Stimulated activated naive CD8-positive, alpha-beta T cell treated with anti-CD3 and anti-CD28 coated beads, Interleukin-15, Interleukin-2, amounts not matched to agents 100 ng/mL and 50 ng/mL, for 24 hours (primary cell): ENCODE measurements at regions not wholly inside any gene's neighbourhood (a gene's known extent, or its start where the extent isn't known, plus 50 kb on each side); places are given as distances from the start of the nearest gene placed in this dataset.

Source experiments
- H3K27ac Mint-ChIP-seq: one replicate; pipeline ENCODE4 v1.8.0; 2021; ENCODE audit warnings: mild to moderate bottlenecking, mixed read lengths
- H3K27me3 Mint-ChIP-seq: one replicate; pipeline ENCODE4 v1.8.0; 2021; ENCODE audit warnings: mixed read lengths
- H3K36me3 Mint-ChIP-seq: one replicate; pipeline ENCODE4 v1.8.0; 2021; ENCODE audit warnings: low read depth, mixed read lengths
- H3K4me1 Mint-ChIP-seq: one replicate; pipeline ENCODE4 v1.8.0; 2021; ENCODE audit warnings: low read depth, mixed read lengths
- H3K4me3 Mint-ChIP-seq: one replicate; pipeline ENCODE4 v1.8.0; 2021; ENCODE audit warnings: mild to moderate bottlenecking, mixed read lengths
- H3K9me3 Mint-ChIP-seq: one replicate; pipeline ENCODE4 v1.8.0; 2021; ENCODE audit warnings: mixed read lengths

DNA sequence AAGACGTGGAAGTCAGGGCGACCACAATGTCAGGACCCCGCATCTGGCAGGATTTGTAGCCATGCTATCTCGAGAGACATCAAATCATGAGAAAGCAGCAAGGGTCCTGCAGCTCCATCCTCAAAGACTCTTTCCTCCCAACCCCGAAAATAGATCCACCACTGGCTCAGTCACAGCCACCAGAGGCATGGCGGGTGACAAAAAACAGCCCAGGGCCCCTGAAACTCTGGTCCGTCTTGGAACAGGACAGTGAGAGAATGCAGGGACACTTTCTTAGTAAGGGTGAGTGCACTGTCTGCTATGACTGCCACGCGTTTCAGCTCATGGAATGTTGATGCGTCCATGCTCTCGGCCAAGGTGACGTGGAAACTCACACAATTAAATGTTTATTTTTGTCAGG, 220.9 kb downstream of the IRX2 start:
- Mint-ChIP-seq H3K4me1 (no peaks in the 10 kb centered on the region), H3K27ac (no peak overlapping the region), H3K27me3 (no peaks in the 10 kb centered on the region), H3K36me3 (no peaks in the 10 kb centered on the region), H3K4me3 (no peak overlapping the region), H3K9me3 (peaks cover 11% of the 10 kb centered on the region)

DNA sequence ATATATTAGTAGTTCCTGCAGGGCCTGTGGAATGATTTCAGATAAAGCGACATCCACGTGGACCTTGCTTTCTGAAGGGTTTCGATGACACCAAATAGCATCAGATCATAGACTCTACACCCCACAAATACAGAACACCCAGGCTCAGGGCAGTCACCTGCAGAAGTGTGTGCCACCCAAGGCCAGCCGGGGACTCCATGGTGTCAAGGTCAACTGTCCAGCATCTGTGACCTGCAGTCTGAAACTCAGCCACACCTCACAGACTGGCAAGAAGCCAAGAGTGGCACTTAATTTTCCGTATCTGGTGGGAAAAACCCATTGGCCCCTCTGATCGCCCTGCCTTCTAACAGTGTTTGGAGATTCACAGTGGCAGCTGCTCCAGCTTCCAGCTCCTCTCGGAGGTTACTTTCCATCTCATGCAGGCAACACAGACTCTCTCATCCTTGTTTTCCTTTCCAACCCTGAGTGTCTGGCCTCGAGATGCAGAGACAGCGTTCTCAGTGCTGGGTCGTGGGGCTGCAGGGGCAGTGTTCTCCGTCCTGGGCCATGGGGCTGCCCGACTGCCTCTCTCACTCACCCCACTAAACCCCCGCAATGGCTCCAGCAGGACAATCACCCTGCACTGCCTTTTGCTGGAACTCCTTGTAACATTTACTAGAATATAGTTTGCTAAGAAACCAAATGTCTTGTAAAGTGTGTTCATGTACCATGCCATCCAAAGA, 221.9 kb downstream of the IRX2 start:
- no peaks in the 10 kb centered on the region for H3K27me3 Mint-ChIP-seq
- H3K36me3 Mint-ChIP-seq = no peaks in the 10 kb centered on the region
- H3K9me3 Mint-ChIP-seq = peaks cover 12% of the 10 kb centered on the region
- H3K4me3 Mint-ChIP-seq = no peak overlapping the region
- H3K27ac Mint-ChIP-seq = no peak overlapping the region
- H3K4me1 Mint-ChIP-seq = no peaks in the 10 kb centered on the region

DNA sequence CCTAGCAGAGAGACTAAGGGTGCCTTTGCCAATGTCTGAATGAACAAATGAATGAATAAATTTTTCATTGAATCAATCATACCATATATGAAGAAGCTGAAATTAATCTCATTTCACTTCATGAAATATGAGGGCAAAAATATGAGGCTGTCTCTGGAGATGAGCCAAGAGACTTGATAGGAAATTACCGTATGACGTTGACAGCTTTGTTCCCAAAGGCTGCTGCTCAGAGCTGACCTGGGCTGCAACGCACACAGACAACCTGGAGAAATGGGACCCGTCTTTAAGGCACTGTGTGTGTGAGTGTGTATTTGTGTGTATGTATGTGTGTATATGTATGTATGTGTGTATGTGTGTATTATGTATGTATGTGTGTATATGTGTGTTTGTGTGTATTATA, 226.1 kb downstream of the IRX2 start:
- H3K4me1 Mint-ChIP-seq = no peaks in the 10 kb centered on the region
- H3K27ac Mint-ChIP-seq = no peak overlapping the region
- no peaks in the 10 kb centered on the region for H3K36me3 Mint-ChIP-seq
- H3K9me3 Mint-ChIP-seq = peaks cover 12% of the 10 kb centered on the region
- no peaks in the 10 kb centered on the region for H3K27me3 Mint-ChIP-seq
- H3K4me3 Mint-ChIP-seq = no peak overlapping the region

DNA sequence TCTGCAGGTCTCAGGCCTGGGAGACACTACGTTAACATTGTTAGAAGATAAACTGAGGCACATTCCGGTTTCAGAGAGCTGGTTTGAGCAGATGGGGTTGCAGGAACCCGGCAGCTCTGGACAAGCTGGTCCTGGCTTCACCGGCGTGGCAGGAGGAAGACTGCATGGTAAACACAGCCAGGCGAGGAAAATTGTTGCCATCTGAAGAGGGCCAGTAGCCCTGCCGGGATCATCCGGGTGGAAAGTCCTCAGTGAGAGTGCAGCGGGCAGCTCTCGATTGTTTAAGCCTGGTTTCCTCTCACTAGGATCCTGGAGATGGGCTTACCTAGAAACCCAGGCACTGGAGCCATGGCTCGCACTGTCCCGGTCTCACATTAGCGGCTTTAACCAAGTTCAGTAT, 226.9 kb downstream of the IRX2 start:
- no peaks in the 10 kb centered on the region for H3K27me3 Mint-ChIP-seq
- no peaks in the 10 kb centered on the region for H3K4me1 Mint-ChIP-seq
- no peak overlapping the region for H3K27ac Mint-ChIP-seq
- peaks cover 12% of the 10 kb centered on the region for H3K9me3 Mint-ChIP-seq
- H3K36me3 Mint-ChIP-seq = no peaks in the 10 kb centered on the region
- no peak overlapping the region for H3K4me3 Mint-ChIP-seq

DNA sequence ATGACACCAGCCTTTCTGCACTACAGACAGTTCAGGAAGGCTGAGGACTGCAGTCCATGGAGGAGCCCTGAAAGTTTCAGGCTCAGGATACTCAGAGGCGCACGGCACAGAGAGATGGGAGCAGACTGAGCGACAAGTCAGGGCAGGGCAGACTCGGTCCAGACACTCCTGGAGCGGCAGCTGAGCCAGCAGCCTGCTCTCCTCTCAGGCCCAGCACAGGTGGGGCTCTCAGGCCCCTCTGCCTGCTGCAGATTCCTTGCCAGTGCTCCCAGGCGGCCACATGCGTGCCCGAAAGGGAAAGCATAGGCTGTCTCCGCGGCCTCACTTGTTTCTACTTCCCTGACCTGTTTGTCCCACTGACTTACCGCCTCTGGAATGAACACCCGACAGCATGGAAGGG, 228.3 kb downstream of the IRX2 start:
- no peaks in the 10 kb centered on the region for H3K36me3 Mint-ChIP-seq

GRCh38 chr5:2522372-2522771, 229.1 kb downstream of the IRX2 start:
- Mint-ChIP-seq H3K4me1 (no peaks in the 10 kb centered on the region), H3K27me3 (no peaks in the 10 kb centered on the region), H3K27ac (no peak overlapping the region), H3K9me3 (peaks cover 7% of the 10 kb centered on the region), H3K36me3 (no peaks in the 10 kb centered on the region), H3K4me3 (no peak overlapping the region)

More for the DNA sequence above, 228.3 kb downstream of the IRX2 start:
- H3K9me3 Mint-ChIP-seq = peaks cover 12% of the 10 kb centered on the region
- no peaks in the 10 kb centered on the region for H3K27me3 Mint-ChIP-seq
- H3K4me1 Mint-ChIP-seq = no peaks in the 10 kb centered on the region
- H3K27ac Mint-ChIP-seq = no peak overlapping the region
- no peak overlapping the region for H3K4me3 Mint-ChIP-seq

DNA sequence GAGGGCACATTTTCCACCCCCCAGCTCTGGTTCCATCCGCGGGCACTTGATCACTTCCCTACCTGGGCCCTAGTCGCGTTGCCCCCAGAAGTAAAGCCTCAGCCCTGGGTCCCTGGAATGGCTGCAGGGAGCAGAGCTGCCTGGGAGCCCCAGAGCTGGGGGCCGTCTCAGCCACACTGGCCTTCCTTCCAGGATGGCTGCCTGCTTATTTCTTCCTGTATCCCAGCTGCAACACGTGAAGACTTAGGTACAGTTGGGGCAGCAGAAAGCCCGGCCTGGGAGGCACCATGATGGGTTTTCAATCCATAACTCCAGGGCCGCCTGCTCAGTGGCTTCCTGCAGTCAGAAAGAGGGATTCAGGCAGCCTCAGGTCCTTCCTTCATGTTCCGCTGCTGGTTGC, 232.3 kb downstream of the IRX2 start:
- no peaks in the 10 kb centered on the region for H3K27me3 Mint-ChIP-seq
- no peak overlapping the region for H3K4me3 Mint-ChIP-seq

GRCh38 chr5:2517451-2517850, 234.0 kb downstream of the IRX2 start:
- Mint-ChIP-seq H3K27me3 (no peaks in the 10 kb centered on the region), H3K36me3 (no peaks in the 10 kb centered on the region), H3K9me3 (peaks cover 3% of the 10 kb centered on the region), H3K4me3 (no peak overlapping the region), H3K4me1 (no peaks in the 10 kb centered on the region), H3K27ac (no peak overlapping the region)

More for the DNA sequence above, 232.3 kb downstream of the IRX2 start:
- H3K9me3 Mint-ChIP-seq = peaks cover 3% of the 10 kb centered on the region
- H3K27ac Mint-ChIP-seq = no peak overlapping the region
- no peaks in the 10 kb centered on the region for H3K36me3 Mint-ChIP-seq
- no peaks in the 10 kb centered on the region for H3K4me1 Mint-ChIP-seq

DNA sequence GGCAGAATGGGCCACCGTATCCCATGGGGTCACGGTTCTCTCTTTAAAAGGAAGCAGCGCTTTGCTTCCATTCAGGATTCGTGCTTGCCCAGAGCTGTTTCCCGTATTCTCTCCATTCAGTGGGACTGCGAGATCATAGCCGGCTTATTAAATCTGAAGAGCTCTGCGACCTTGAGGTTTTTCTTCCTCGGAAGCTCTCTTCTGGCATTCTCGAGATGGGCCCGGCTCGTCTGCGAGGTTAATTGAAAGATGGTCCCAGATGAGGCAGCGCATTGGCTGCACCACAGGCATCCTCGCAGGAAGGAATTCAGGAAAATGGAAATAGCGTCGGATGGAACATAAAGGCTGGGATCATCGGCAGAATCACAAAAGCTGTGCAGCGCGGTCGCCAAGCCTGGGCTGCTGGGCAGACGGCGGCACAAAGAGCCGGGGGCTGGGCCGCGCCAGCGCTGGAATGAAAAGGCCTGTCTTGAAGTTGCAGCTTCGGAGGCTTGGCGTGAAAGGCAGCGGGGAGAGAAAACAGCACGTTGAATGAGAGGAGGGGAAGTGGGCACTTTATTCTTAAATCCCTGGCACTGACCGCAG, 236.2 kb downstream of the IRX2 start:
- no peaks in the 10 kb centered on the region for H3K4me1 Mint-ChIP-seq

GRCh38 chr5:2514484-2514883, 237.0 kb downstream of the IRX2 start:
- H3K36me3 Mint-ChIP-seq = no peaks in the 10 kb centered on the region
- H3K9me3 Mint-ChIP-seq = peaks cover 3% of the 10 kb centered on the region
- H3K4me3 Mint-ChIP-seq = no peak overlapping the region
- H3K4me1 Mint-ChIP-seq = no peaks in the 10 kb centered on the region
- H3K27ac Mint-ChIP-seq = no peak overlapping the region
- no peaks in the 10 kb centered on the region for H3K27me3 Mint-ChIP-seq

More for the DNA sequence above, 236.2 kb downstream of the IRX2 start:
- Mint-ChIP-seq H3K36me3 (no peaks in the 10 kb centered on the region), H3K4me3 (no peak overlapping the region), H3K27ac (no peak overlapping the region), H3K9me3 (peaks cover 3% of the 10 kb centered on the region), H3K27me3 (no peaks in the 10 kb centered on the region)

DNA sequence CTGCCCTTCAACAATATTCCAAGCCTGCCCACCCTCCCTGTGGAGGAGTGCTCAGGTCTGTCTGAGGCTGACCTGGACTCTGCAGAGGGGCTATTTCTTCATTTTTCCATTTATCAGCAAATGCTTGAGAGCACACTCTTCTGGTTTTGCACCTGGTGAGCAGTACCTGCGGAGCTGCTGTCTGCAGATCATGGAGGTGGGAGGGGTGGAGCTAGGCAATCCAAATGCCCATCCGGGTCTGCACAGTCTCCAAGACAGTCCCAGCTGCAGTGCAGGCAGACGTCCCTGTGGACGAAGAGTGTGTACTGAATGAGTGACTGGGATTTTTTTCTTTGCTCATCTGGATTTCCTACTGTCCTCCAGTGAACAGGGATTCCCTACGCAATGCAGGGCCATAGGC, 239.8 kb downstream of the IRX2 start:
- Mint-ChIP-seq H3K4me3 (no peak overlapping the region), H3K9me3 (peaks cover 3% of the 10 kb centered on the region), H3K27me3 (no peaks in the 10 kb centered on the region), H3K36me3 (no peaks in the 10 kb centered on the region), H3K4me1 (no peaks in the 10 kb centered on the region), H3K27ac (no peak overlapping the region)

DNA sequence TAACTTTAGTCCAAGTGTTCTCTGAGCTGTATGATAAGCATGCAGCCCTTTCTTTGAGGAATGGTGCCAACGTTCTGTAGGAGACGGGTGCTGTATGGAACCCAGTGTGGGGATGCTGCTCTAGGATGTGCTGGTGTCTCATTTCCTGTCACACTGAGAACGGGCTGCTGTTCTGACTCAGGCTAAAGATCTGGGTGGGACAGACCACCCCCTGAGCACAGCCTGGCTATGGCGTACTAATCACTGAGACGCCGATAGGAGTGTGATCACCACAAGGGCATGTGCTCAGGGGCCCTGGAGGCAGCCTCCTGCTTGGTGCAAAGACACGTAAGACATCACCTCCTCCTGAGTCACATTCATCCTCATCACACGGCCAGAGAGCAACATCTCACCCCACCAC, 240.4 kb downstream of the IRX2 start:
- Mint-ChIP-seq H3K4me3 (no peak overlapping the region), H3K27ac (no peak overlapping the region), H3K36me3 (no peaks in the 10 kb centered on the region), H3K27me3 (no peaks in the 10 kb centered on the region), H3K9me3 (peaks cover 3% of the 10 kb centered on the region), H3K4me1 (no peaks in the 10 kb centered on the region)

GRCh38 chr5:2509527-2509926, 241.9 kb downstream of the IRX2 start:
- Mint-ChIP-seq H3K4me1 (no peaks in the 10 kb centered on the region), H3K36me3 (no peaks in the 10 kb centered on the region), H3K27ac (no peak overlapping the region), H3K9me3 (peaks cover 4% of the 10 kb centered on the region), H3K4me3 (no peak overlapping the region), H3K27me3 (no peaks in the 10 kb centered on the region)

GRCh38 chr5:2508514-2508913, 243.0 kb downstream of the IRX2 start:
- no peak overlapping the region for H3K4me3 Mint-ChIP-seq
- no peaks in the 10 kb centered on the region for H3K27me3 Mint-ChIP-seq
- no peak overlapping the region for H3K27ac Mint-ChIP-seq
- H3K9me3 Mint-ChIP-seq = peaks cover 4% of the 10 kb centered on the region
- no peaks in the 10 kb centered on the region for H3K36me3 Mint-ChIP-seq
- H3K4me1 Mint-ChIP-seq = no peaks in the 10 kb centered on the region

DNA sequence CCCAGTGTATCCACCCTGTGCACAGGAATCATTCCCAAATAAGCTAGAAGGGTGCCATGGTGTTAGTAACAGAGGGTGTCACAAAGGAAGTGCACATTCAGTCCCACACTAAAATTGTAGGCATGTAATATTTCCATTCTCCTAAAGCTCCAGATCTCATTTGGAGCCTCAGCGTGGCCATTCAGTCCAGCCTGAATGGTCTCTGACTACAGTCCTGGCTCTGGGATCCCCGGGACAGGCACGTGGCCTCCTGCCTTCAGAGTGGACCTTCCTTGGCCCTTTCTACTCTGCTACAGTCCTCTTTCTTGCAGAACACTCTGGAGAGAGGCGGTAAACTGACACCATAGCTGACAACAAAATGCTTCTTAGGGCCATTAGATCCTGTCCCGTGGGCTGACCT, 243.9 kb downstream of the IRX2 start:
- Mint-ChIP-seq H3K9me3 (peaks cover 8% of the 10 kb centered on the region), H3K4me1 (no peaks in the 10 kb centered on the region), H3K27me3 (no peaks in the 10 kb centered on the region), H3K4me3 (no peak overlapping the region), H3K27ac (no peak overlapping the region), H3K36me3 (no peaks in the 10 kb centered on the region)

- Mint-ChIP-seq H3K36me3 (no peaks in the 10 kb centered on the region), H3K4me1 (no peaks in the 10 kb centered on the region), H3K27ac (no peak overlapping the region), H3K9me3 (peaks cover 8% of the 10 kb centered on the region), H3K27me3 (no peaks in the 10 kb centered on the region), H3K4me3 (no peak overlapping the region)
Observed at GRCh38 chr5:2506603-2507002, 244.9 kb downstream of the IRX2 start.
